Kidney epithelial cell (primary cell): ENCODE measurements at regions not wholly inside any gene's neighbourhood (a gene's known extent, or its start where the extent isn't known, plus 50 kb on each side); places are given as distances from the start of the nearest gene placed in this dataset.

Experiments used
- DNase-seq: peaks from one replicate; pipeline ENCODE4 v3.0.0-alpha.2; 2010; ENCODE audit warnings: low read depth
- H3K27me3 ChIP-seq: 2 replicates; pipeline ENCODE4 v1.6.0; 2011; ENCODE audit warnings: low read length; ENCODE audit not compliant: control insufficient read depth, insufficient read depth
- H3K36me3 ChIP-seq: 2 replicates; pipeline ENCODE4 v1.5.1; 2011; ENCODE audit warnings: low read length; ENCODE audit not compliant: control insufficient read depth, insufficient read depth
- H3K4me3 ChIP-seq: 2 replicates; pipeline ENCODE4 v1.5.1; 2011; ENCODE audit warnings: low read depth, mild to moderate bottlenecking, control low read depth, low read length
- CTCF ChIP-seq: IDR thresholded peaks from 2 replicates; pipeline ENCODE4 v1.5.1; 2011; ENCODE audit warnings: mild to moderate bottlenecking, moderate library complexity, low read length, control low read depth, inconsistent platforms; ENCODE audit not compliant: insufficient read depth, poor library complexity, severe bottlenecking

GRCh38 chr7:32178677-32179366, 108.6 kb upstream of the PDE1C start:
- no peak overlapping the region for H3K4me3 ChIP-seq
- DNase-seq, result no peak
- H3K27me3 ChIP-seq, result no peaks in the 10 kb centered on the region
- no peaks in the 10 kb centered on the region for H3K36me3 ChIP-seq
- no peak for TF ChIP-seq CTCF

DNA sequence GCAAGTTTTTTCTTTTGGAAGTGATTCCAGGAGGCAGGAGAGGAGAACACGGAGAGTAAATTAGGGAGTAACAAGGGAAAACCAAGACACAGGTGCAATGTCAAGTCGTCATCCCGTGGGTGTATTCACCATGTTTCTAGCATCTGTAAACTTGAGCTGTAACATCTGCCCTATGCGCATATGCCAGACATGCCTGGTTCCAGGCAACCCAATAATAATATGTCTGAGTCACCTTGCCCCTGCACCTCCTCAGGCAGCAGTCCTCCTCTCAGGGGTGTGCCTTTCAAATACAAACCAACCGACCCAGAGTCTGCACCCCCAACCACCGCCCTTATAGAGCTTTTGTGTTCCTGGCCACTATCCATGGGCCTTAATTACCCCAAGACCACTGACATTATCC, 107.0 kb upstream of the PDE1C start:
- TF ChIP-seq CTCF, result no peak
- H3K27me3 ChIP-seq, result no peaks in the 10 kb centered on the region
- H3K36me3 ChIP-seq, result no peaks in the 10 kb centered on the region
- H3K4me3 ChIP-seq, result no peak overlapping the region
- DNase-seq, result no peak

DNA sequence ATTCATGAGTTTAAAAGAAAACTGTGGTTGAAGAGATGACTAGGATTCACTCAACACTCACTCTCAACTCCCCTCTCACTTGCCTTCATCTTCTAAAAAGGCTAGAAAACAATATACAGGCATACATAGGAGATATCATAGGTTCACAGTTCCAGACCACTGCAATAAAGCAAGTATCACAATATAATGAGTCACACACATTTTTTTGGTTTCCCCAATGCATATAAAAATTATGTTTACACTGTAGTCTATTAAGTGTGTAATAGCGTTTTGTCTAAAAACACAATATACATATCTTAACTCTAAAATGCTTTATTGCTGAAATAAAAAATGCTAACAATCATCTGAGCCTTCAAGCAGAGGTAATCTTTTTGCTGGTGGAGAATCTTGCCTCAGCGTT, 104.9 kb upstream of the PDE1C start:
- Histone ChIP-seq H3K4me3 (no peak overlapping the region), H3K27me3 (no peaks in the 10 kb centered on the region), H3K36me3 (no peaks in the 10 kb centered on the region)
- no peak for TF ChIP-seq CTCF
- no peak for DNase-seq

GRCh38 chr7:32171248-32171647, 101.0 kb upstream of the PDE1C start:
- DNase-seq, result no peak
- Histone ChIP-seq H3K4me3 (no peak overlapping the region), H3K27me3 (no peaks in the 10 kb centered on the region), H3K36me3 (no peaks in the 10 kb centered on the region)
- no peak for TF ChIP-seq CTCF

DNA sequence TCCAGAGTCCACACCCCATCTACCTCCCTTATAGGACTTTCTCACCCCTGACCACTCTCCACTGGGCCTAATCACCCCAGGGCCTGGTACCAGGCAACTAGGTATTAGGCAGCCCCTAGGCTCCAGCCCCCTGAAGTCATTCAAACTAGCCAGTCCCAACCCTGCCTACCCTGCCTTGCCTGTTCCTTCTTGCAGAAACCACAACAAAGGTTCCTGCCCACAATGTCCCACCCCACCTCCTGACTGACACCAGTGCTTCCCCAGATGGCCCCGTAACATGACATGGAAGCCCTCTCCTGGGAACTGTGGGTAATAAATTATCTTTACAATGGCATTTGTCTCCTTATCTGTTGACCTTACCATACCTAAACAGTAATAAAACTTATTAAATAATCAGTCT, 100.6 kb upstream of the PDE1C start:
- Histone ChIP-seq H3K27me3 (no peaks in the 10 kb centered on the region), H3K36me3 (no peaks in the 10 kb centered on the region), H3K4me3 (no peak overlapping the region)
- TF ChIP-seq CTCF, result no peak
- no peak for DNase-seq

- no peak for DNase-seq
- no peak overlapping the region for H3K4me3 ChIP-seq
These were observed 99.0 kb upstream of the PDE1C start for GRCh38 chr7:32169228-32169627.

More at GRCh38 chr7:32169228-32169627, 99.0 kb upstream of the PDE1C start:
- no peak for TF ChIP-seq CTCF
- Histone ChIP-seq H3K36me3 (no peaks in the 10 kb centered on the region), H3K27me3 (no peaks in the 10 kb centered on the region)
